Neural crest cell (in vitro differentiated cells): ENCODE measurements at regions not wholly inside any gene's neighbourhood (a gene's known extent, or its start where the extent isn't known, plus 50 kb on each side); places are given as distances from the start of the nearest gene placed in this dataset.

ENCODE experiments used
- DNase-seq: peaks from one replicate; pipeline ENCODE4 v3.0.0; 2021; ENCODE audit warnings: low read depth, mixed read lengths, low spot score
- H3K27ac Mint-ChIP-seq: one replicate; pipeline ENCODE4 v1.8.0; 2021; ENCODE audit warnings: mild to moderate bottlenecking, mixed read lengths; ENCODE audit not compliant: unreplicated experiment
- H3K27me3 Mint-ChIP-seq: 2 replicates; pipeline ENCODE4 v1.8.0; 2021; ENCODE audit warnings: low read depth, mild to moderate bottlenecking, mixed read lengths
- H3K36me3 Mint-ChIP-seq: 2 replicates; pipeline ENCODE4 v1.8.0; 2021; ENCODE audit warnings: low read depth, mild to moderate bottlenecking, mixed read lengths
- H3K4me1 Mint-ChIP-seq: 2 replicates; pipeline ENCODE4 v1.8.0; 2021; ENCODE audit warnings: mixed read lengths
- H3K4me3 Mint-ChIP-seq: one replicate; pipeline ENCODE4 v1.8.0; 2021; ENCODE audit warnings: mild to moderate bottlenecking, mixed read lengths
- H3K9me3 Mint-ChIP-seq: 2 replicates; pipeline ENCODE4 v1.8.0; 2021; ENCODE audit warnings: mixed read lengths
- CTCF ChIP-seq: fragments of 200-600 bp; sonication (generic); conservative IDR thresholded peaks from 2 replicates; pipeline ENCODE4 v1.5.0; 2021; ENCODE audit warnings: antibody characterized with exemption, mild to moderate bottlenecking

GRCh38 chr11:32221476-32222032 is 130.7 kb downstream of the RCN1 start:
- no peaks in the 10 kb centered on the region for H3K27me3 Mint-ChIP-seq
- no peaks in the 10 kb centered on the region for H3K36me3 Mint-ChIP-seq
- H3K4me1 Mint-ChIP-seq: peaks cover 4% of the 10 kb centered on the region
- no peak for TF ChIP-seq CTCF
- H3K9me3 Mint-ChIP-seq: no peaks in the 10 kb centered on the region
- H3K4me3 Mint-ChIP-seq: no peak overlapping the region
- DNase-seq: no peak
- H3K27ac Mint-ChIP-seq: no peak overlapping the region

GRCh38 chr11:32224580-32224979 is 133.7 kb downstream of the RCN1 start:
- no peak for DNase-seq
- TF ChIP-seq CTCF: no peak
- Mint-ChIP-seq H3K4me1 (peaks cover 8% of the 10 kb centered on the region), H3K9me3 (no peaks in the 10 kb centered on the region), H3K36me3 (no peaks in the 10 kb centered on the region), H3K4me3 (no peak overlapping the region), H3K27ac (no peak overlapping the region), H3K27me3 (no peaks in the 10 kb centered on the region)

GRCh38 chr11:32225571-32226285 is 134.9 kb downstream of the RCN1 start:
- H3K27me3 Mint-ChIP-seq: no peaks in the 10 kb centered on the region
- DNase-seq: no peak
- no peak for TF ChIP-seq CTCF
- H3K36me3 Mint-ChIP-seq: no peaks in the 10 kb centered on the region
- H3K27ac Mint-ChIP-seq: no peak overlapping the region
- no peak overlapping the region for H3K4me3 Mint-ChIP-seq
- no peaks in the 10 kb centered on the region for H3K9me3 Mint-ChIP-seq
- H3K4me1 Mint-ChIP-seq: peaks cover 10% of the 10 kb centered on the region

- no peak for TF ChIP-seq CTCF
- Mint-ChIP-seq H3K27ac (no peak overlapping the region), H3K4me1 (peaks cover 10% of the 10 kb centered on the region), H3K9me3 (no peaks in the 10 kb centered on the region), H3K4me3 (no peak overlapping the region), H3K36me3 (no peaks in the 10 kb centered on the region), H3K27me3 (no peaks in the 10 kb centered on the region)
- no peak for DNase-seq
These were observed 135.6 kb downstream of the RCN1 start for GRCh38 chr11:32226480-32226879.

- Mint-ChIP-seq H3K36me3 (no peaks in the 10 kb centered on the region), H3K9me3 (no peaks in the 10 kb centered on the region), H3K27me3 (peaks cover 3% of the 10 kb centered on the region), H3K4me1 (peaks cover 10% of the 10 kb centered on the region), H3K4me3 (no peak overlapping the region), H3K27ac (no peak overlapping the region)
- TF ChIP-seq CTCF: no peak
- no peak for DNase-seq
These were observed 138.8 kb downstream of the RCN1 start for GRCh38 chr11:32229576-32230240.
